ENCODE measurements at regions not wholly inside any gene's neighbourhood (a gene's known extent, or its start where the extent isn't known, plus 50 kb on each side); places are given as distances from the start of the nearest gene placed in this dataset.

- no peak overlapping the region for H3K27ac ChIP-seq (ENCODE audit: control insufficient read depth, insufficient read depth, low read length)
- H3K4me2 ChIP-seq (ENCODE audit: control insufficient read depth, extremely low read depth, insufficient read depth, low read depth, low read length): no peak overlapping the region
- DNase-seq (ENCODE audit: low read depth, low spot score) (no peak), FAIRE-seq (no peak)
- H3K9ac ChIP-seq (ENCODE audit: control insufficient read depth, extremely low read depth, insufficient read depth, low read length): no peak overlapping the region
- H3K36me3 ChIP-seq (ENCODE audit: control insufficient read depth in 2 of 2, extremely low read depth in 1 of 2, insufficient read depth in 2 of 2, low read length in 2 of 2): no peaks in the 10 kb centered on the region
- peaks cover 11% of the 10 kb centered on the region for H3K4me1 ChIP-seq (ENCODE audit: control insufficient read depth, extremely low read depth, insufficient read depth, low read length)
- no peak overlapping the region for H3K4me3 ChIP-seq (ENCODE audit: control insufficient read depth in 2 of 3, extremely low read depth in 1 of 3, insufficient read depth in 2 of 3, low read depth in 1 of 3, low read length in 3 of 3)
- TF ChIP-seq, protein P1, sequence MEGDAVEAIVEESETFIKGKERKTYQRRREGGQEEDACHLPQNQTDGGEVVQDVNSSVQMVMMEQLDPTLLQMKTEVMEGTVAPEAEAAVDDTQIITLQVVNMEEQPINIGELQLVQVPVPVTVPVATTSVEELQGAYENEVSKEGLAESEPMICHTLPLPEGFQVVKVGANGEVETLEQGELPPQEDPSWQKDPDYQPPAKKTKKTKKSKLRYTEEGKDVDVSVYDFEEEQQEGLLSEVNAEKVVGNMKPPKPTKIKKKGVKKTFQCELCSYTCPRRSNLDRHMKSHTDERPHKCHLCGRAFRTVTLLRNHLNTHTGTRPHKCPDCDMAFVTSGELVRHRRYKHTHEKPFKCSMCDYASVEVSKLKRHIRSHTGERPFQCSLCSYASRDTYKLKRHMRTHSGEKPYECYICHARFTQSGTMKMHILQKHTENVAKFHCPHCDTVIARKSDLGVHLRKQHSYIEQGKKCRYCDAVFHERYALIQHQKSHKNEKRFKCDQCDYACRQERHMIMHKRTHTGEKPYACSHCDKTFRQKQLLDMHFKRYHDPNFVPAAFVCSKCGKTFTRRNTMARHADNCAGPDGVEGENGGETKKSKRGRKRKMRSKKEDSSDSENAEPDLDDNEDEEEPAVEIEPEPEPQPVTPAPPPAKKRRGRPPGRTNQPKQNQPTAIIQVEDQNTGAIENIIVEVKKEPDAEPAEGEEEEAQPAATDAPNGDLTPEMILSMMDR (optimal IDR thresholded peaks at IDR 0.05 in 1 of 3, IDR thresholded peaks at IDR 0.05 in 1 of 3, conservative IDR thresholded peaks at IDR 0.05 in 1 of 3; ENCODE audit: extremely low read depth in 1 of 3, insufficient read depth in 2 of 3, low read length in 3 of 3): no peak
- TF ChIP-seq EZH2 (IDR thresholded peaks at IDR 0.05; ENCODE audit: low read length): no peak
- H3K9me3 ChIP-seq (ENCODE audit: control insufficient read depth, low read depth, low read length): no peaks in the 10 kb centered on the region
- H3K79me2 ChIP-seq (ENCODE audit: control insufficient read depth, insufficient read depth, low read length): no peaks in the 10 kb centered on the region
- no peaks in the 10 kb centered on the region for H3K9me1 ChIP-seq (ENCODE audit: control insufficient read depth, extremely low read depth, insufficient read depth, low read length)
- dilution Hi-C loops (cut with MboI; ENCODE audit: extremely low pct_ligation_motif_present, low sequenced_read_pairs): no loop called here
- no peak overlapping the region for H2AFZ ChIP-seq (ENCODE audit: control insufficient read depth, low read length)
- H4K20me1 ChIP-seq (ENCODE audit: control insufficient read depth, extremely low read depth, insufficient read depth, low read length): no peaks in the 10 kb centered on the region
- no peaks in the 10 kb centered on the region for H3K27me3 ChIP-seq (ENCODE audit: control insufficient read depth, extremely low read depth, insufficient read depth, low read length)
Observed at GRCh38 chr6:156694679-156695078, 82.5 kb upstream of the ARID1B start.

- no peak overlapping the region for H2AFZ ChIP-seq (ENCODE audit: control insufficient read depth, low read length)
- H4K20me1 ChIP-seq (ENCODE audit: control insufficient read depth, extremely low read depth, insufficient read depth, low read length): no peaks in the 10 kb centered on the region
- DNase-seq (ENCODE audit: low read depth, low spot score) (no peak), FAIRE-seq (no peak)
- no peaks in the 10 kb centered on the region for H3K36me3 ChIP-seq (ENCODE audit: control insufficient read depth in 2 of 2, extremely low read depth in 1 of 2, insufficient read depth in 2 of 2, low read length in 2 of 2)
- TF ChIP-seq, protein P1 (optimal IDR thresholded peaks at IDR 0.05 in 1 of 3, IDR thresholded peaks at IDR 0.05 in 1 of 3, conservative IDR thresholded peaks at IDR 0.05 in 1 of 3; ENCODE audit: extremely low read depth in 1 of 3, insufficient read depth in 2 of 3, low read length in 3 of 3): no peak
- H3K27me3 ChIP-seq (ENCODE audit: control insufficient read depth, extremely low read depth, insufficient read depth, low read length): no peaks in the 10 kb centered on the region
- no peaks in the 10 kb centered on the region for H3K9me3 ChIP-seq (ENCODE audit: control insufficient read depth, low read depth, low read length)
- H3K4me1 ChIP-seq (ENCODE audit: control insufficient read depth, extremely low read depth, insufficient read depth, low read length): peaks cover 11% of the 10 kb centered on the region
- H3K9ac ChIP-seq (ENCODE audit: control insufficient read depth, extremely low read depth, insufficient read depth, low read length): no peak overlapping the region
- H3K27ac ChIP-seq (ENCODE audit: control insufficient read depth, insufficient read depth, low read length): no peak overlapping the region
- H3K9me1 ChIP-seq (ENCODE audit: control insufficient read depth, extremely low read depth, insufficient read depth, low read length): no peaks in the 10 kb centered on the region
- H3K4me3 ChIP-seq (ENCODE audit: control insufficient read depth in 2 of 3, extremely low read depth in 1 of 3, insufficient read depth in 2 of 3, low read depth in 1 of 3, low read length in 3 of 3): no peak overlapping the region
- no peak overlapping the region for H3K4me2 ChIP-seq (ENCODE audit: control insufficient read depth, extremely low read depth, insufficient read depth, low read depth, low read length)
- dilution Hi-C loops (cut with MboI; ENCODE audit: extremely low pct_ligation_motif_present, low sequenced_read_pairs): no loop called here
- no peaks in the 10 kb centered on the region for H3K79me2 ChIP-seq (ENCODE audit: control insufficient read depth, insufficient read depth, low read length)
Observed at GRCh38 chr6:156691018-156691417, 86.2 kb upstream of the ARID1B start.

All from keratinocyte (primary cell).